AG10803 (cell line): ENCODE measurements at regions not wholly inside any gene's neighbourhood (a gene's known extent, or its start where the extent isn't known, plus 50 kb on each side); places are given as distances from the start of the nearest gene placed in this dataset.

Experiments used
- DNase-seq: peaks from one replicate; pipeline ENCODE4 v3.0.0; 2010; ENCODE audit warnings: low read depth
- H3K4me3 ChIP-seq: 2 replicates; pipeline ENCODE4 v1.5.1; 2011; ENCODE audit warnings: mild to moderate bottlenecking, low read length, control low read depth
- TF ChIP-seq, protein P1 (sequence below): conservative IDR thresholded peaks from 2 replicates; pipeline ENCODE4 v1.5.1; 2011; ENCODE audit warnings: mild to moderate bottlenecking, low read length, control low read depth, inconsistent platforms

DNA sequence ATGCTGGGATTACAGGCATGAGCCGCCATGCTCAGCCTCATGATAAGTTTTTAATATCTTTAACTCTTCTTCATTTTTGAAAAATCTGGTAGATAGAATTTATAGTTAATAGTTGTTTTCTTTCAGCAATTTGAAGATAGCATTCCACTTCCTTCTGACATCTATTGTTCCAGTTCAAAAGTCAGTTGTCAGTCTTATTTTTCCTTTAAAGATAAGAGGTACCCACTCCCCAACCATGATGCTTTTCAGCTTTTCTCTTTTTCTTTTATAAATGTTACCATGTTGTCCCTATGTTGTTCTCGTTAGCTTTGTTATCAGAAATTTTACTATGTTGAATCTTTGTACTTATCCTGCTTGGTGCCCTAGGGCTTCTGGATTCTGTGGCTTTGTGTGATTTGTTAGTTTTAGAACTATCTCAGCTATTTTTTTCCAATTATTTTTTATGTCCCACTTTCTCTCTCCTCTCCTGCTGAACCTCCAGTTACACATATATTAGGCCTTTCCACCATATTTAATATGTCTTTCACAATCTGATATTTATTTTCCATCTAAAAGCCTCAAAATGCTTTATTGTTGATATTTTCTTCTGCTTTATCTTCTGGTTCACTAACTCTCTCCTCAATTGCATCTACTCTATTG, 181.6 kb upstream of the FOXN3 start:
- peak; percentile 18 for DNase-seq

DNA sequence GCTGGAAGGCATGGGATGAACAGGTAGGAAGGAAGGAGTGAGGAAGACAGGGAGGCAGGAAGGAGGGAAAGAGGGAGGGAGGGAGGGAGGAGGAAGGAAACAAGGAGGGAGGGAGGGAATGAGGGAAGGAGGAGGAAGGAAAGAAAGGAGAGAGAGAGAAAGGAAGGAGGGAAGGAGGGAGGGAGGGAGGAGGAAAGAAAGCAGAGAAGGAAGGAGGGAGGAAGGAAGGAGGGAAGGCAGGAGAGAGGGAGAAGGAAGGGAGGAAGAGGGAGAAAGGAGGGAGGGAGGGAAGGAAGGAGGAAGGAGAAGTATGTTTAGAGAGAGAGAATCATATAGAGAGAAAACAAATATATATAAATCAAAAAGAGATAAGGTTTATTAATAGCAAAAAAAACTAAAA, 175.9 kb upstream of the FOXN3 start:
- no peak for DNase-seq
- TF ChIP-seq, protein P1, sequence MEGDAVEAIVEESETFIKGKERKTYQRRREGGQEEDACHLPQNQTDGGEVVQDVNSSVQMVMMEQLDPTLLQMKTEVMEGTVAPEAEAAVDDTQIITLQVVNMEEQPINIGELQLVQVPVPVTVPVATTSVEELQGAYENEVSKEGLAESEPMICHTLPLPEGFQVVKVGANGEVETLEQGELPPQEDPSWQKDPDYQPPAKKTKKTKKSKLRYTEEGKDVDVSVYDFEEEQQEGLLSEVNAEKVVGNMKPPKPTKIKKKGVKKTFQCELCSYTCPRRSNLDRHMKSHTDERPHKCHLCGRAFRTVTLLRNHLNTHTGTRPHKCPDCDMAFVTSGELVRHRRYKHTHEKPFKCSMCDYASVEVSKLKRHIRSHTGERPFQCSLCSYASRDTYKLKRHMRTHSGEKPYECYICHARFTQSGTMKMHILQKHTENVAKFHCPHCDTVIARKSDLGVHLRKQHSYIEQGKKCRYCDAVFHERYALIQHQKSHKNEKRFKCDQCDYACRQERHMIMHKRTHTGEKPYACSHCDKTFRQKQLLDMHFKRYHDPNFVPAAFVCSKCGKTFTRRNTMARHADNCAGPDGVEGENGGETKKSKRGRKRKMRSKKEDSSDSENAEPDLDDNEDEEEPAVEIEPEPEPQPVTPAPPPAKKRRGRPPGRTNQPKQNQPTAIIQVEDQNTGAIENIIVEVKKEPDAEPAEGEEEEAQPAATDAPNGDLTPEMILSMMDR, result no peak
- H3K4me3 ChIP-seq, result no peak overlapping the region

More for the DNA sequence above, 181.6 kb upstream of the FOXN3 start:
- TF ChIP-seq, protein P1, result no peak
- no peak overlapping the region for H3K4me3 ChIP-seq

DNA sequence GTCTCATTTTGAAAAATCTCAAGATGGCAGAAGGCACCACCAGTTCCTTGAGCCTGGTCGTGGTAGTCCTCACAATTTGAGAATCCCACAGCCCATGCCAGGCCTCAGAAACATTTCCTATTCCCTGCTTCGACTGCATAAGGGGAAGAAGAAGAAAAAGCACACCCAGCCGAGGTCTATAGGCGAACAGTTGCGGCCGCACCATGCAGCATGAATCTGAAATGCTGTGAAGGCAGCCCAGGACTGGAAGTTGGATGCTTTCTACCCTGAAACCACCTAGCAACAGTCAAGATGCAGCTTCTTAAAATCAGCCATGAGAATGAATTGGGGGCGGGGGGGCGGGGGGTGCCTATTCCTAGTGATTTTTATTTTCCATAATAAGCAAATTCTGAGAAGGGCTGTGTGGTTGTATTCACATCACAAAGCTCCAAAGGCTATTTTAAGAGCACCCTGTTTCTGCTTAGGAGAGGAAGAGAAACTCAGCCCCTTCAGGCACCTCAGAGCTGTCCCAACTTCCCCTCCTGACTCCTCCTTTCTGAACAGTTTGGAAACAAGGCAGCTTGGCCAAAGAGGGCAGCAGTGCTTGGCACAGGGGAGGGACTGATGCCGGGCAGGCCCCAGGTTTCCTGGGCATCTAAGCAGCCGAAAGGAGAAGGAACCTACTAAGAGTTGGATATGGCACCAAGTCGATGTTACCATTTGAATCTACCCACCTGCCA, 172.5 kb upstream of the FOXN3 start:
- no peak overlapping the region for H3K4me3 ChIP-seq

DNA sequence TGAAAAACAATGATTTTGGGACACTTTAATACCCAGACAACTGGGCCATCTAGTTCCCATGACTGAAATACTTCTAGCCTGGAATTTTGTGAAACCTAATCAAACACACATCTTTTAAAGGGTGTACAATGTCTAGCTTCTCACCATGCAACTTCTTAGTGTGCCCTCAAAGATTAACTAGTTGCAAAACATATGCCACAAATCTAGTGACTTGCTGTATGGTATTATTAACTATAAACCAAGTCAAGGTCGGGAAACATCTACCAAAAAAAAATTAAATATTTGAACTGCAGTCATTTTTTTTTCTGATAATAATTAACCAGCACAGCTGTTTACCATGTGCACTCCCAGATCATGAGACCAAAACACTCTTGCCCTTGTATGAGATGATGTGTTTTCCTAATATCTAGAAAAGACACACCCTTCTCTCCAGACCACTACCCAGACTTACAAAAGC, 171.8 kb upstream of the FOXN3 start:
- no peak for DNase-seq
- TF ChIP-seq, protein P1, result no peak
- no peak overlapping the region for H3K4me3 ChIP-seq

More for the DNA sequence above, 172.5 kb upstream of the FOXN3 start:
- no peak for DNase-seq
- TF ChIP-seq, protein P1, result no peak

DNA sequence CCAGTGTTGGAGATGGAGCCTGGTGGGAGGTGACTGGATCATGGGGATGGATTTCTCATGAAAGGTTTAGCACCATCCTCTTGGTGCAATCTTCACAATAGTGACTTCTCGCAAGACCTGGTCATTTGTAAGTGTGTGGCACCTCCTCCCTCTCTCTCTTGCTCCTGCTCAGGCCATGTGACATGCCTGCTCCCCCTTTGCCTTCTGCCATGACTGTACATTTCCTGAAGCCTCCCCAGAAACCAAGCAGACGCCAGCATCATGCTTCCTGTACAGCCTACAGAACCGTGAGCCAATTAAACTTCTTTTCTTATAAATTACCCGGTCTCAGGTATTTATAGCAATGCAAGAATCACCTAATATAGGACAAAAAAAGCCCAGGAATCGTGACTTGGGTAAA, 171.0 kb upstream of the FOXN3 start:
- TF ChIP-seq, protein P1, result no peak
- H3K4me3 ChIP-seq, result no peak overlapping the region
- DNase-seq, result no peak

DNA sequence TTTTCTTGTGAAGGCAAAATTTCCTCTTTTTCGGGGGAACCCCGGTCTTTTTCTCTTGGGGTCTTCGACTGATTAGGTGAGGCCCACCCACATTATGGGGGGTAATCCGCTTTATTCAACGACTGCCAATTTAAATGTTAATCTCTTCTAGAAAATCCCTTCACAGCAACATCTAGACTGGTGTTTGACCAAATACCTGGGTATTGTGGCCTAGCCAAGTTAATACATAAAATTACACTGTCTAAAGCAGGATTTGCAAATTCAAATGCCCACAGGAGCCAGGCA, 170.0 kb upstream of the FOXN3 start:
- no peak for DNase-seq
- TF ChIP-seq, protein P1, result no peak
- H3K4me3 ChIP-seq, result no peak overlapping the region
